ENCODE measurements at regions not wholly inside any gene's neighbourhood (a gene's known extent, or its start where the extent isn't known, plus 50 kb on each side); places are given as distances from the start of the nearest gene placed in this dataset.

- DNase-seq = no peak
Observed at GRCh38 chr10:123562387-123562786, 103.8 kb upstream of the GPR26 start.

DNA sequence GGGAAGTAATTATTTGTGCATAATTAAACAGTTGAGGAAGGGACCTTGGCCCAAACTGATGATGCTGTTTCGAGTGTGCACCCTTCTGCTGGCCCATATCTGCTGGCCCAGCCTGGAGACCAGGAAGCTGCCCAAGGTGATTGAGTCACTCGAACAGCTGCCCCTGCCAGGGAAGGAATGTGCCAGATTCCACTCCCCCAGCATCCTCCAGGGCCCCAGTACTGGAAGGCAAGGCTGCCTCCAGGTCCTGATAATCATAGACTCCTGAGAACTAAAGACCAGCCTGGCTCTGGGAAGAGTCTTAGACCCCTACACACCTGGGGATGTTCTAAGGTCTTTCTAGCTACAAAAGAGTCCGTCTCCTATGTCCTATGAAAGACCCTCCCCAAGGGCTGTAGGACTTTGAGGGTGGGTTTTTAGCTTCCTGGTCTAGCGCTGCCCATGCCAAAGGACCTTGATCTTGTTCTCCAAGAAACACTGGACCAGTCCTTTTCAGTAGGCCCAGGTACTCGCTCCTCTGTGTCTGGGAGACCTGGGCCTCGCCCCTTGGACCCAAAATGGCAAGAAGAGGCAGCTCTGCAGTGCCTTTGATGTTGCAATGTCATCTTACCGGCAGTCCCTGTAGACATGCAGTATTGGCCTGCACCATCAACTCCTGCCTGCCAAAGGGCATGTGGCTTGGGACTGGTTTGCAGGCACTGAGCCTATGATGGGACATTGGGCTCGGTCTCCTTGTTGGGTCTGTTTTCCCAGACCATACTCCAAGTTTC, 103.2 kb upstream of the GPR26 start:
- no peak for DNase-seq

GRCh38 chr10:123563581-123563855, 102.6 kb upstream of the GPR26 start:
- DNase-seq = no peak

GRCh38 chr10:123563994-123564393, 102.2 kb upstream of the GPR26 start:
- DNase-seq = no peak

DNA sequence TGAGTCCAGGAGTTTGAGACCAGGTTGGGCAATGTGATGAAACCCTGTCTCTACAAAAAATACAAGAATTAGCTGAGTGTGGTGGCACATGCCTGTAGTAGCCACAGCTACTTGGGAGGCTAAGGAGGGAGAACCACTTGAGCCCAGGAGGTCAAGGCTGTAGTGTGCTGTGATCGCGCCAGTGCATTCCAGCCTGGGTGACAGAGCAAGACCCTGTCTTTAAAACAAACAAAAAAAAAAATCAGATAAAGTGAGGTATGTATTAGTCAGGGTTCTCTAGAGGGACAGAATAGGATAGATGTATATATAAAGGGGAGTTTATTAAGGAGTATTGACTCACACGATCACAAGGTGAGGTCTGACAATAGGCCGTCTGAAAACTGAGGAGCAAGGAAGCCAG, 101.5 kb upstream of the GPR26 start:
- no peak for DNase-seq

DNA sequence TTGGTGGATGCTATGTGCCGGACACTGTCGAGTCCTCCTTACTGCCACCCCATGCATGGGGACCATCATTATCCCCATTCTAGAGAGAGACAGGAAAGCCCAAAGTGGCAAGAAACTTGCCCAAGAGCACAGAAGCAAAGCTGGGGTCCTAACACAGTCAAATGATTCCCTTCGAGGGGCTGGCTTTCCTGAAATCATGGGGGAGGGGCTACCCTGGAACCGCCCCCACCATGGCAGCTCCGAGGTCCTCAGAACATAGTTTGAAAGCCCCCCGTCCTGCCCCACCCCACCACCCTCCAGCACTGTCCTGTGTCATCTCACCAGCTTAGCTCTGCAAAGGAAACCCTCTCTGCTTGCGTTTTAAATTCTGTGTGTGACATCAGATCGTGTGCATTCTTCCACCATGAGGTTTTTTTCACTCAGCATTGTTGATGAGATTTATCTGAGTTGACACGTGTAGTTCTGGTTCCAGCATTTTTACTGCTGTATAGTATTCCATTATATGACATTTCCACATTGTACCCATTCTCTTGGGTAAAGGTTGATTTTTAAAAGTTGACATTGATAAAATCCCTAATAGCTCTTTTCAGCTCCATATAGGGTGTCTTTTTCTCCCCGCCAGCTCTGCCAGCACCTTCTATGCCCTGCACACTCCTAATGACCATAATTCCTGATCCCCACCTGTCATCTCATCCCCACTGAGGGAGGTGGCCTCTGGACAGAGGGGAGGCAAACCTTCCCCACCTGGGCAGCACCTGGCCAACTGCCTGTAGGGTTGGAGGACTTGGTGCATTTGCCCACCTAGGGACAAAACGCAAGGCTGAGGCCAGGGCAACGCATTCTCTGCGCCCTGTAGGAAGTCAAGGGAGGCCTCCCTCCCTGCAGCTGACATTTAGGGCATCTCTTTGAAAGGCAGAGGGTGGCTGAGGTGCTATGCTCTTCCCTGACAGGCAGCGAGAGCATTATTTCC, 100.2 kb upstream of the GPR26 start:
- no peak for DNase-seq

DNA sequence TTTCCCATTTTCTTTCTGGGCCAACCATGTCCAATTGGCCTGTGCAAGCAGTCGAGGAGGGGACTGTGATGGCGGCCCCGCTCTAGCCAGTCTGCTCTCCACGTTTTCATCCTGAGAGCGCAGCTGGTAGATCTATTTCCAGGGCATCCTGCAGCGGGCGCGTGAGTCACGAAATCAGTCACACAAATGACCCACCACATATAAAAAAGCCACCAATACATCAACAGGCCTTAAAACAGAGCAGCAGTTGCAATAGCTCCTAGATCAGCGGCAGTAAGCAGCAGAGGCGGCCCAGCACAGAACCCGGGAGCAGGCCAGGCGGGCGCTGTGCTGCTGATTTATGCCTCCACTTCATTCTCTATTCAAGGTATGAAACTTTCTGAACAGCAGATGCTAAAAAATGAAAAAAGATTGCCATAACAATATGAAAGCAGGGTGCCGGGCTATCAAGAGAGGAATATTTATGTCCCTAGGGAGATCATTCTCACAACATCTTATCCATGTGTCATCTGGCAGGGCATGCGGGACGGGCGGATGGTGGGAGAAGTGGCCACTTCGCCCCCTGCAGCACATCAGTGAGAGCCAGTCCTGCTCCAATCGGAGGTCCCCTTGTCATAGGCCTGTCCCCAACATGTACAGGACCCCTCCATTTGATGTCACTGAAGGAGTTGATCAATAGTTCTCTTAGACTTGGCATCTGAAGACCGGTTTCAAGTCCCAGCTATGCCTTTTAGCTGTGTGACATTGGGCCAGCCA, 98.0 kb upstream of the GPR26 start:
- no peak for DNase-seq

GRCh38 chr10:123568751-123569150, 97.4 kb upstream of the GPR26 start:
- no peak for DNase-seq

- DNase-seq = no peak
Observed at GRCh38 chr10:123569436-123570035, 96.6 kb upstream of the GPR26 start.

GRCh38 chr10:123570051-123570897, 95.9 kb upstream of the GPR26 start:
- DNase-seq = no peak

- DNase-seq = no peak
Observed at GRCh38 chr10:123570898-123571515, 95.1 kb upstream of the GPR26 start.

- DNase-seq = no peak
Observed at GRCh38 chr10:123571978-123572377, 94.2 kb upstream of the GPR26 start.

DNA sequence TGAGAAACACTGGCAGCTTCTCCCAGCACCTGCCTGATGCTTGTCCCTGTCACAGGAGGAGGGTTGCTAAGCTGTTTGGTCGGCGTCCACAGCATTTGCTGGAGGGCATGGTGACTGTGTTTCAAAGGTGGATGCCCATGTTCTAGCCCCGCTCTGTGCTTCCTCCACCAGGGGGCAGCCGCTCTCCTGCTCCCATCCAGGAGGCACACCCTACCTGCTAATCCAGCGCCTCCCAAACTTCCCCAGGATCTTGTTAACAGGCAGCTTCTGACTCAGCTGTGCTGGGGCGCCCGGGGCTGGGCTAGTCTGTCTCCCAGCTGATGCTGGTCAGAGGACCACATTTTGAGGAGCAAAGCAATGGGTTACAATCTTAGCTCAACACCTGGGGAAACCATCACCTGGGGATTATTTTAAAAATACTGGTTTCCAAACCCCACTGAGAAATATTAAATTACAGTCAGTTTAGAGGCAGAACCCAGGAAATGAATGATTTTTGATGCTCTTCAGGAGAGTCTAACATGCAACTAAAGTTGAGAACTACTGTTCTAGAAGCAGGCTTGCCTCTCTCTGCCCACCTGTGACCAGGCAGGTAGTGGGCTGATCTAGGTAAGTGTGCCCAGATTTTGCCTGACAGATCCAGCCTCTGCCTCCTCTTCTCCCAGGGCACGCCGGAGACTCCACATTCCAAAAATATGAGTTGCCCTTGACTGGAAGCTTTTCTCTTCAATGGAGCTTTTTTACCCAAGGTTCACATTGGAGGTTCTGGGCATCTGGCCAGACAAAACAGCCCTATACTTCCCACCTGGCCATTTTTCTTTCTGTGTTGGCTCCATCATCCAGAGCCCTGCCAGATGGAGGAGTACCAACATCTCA, 92.7 kb upstream of the GPR26 start:
- DNase-seq = peak; percentile 64

DNA sequence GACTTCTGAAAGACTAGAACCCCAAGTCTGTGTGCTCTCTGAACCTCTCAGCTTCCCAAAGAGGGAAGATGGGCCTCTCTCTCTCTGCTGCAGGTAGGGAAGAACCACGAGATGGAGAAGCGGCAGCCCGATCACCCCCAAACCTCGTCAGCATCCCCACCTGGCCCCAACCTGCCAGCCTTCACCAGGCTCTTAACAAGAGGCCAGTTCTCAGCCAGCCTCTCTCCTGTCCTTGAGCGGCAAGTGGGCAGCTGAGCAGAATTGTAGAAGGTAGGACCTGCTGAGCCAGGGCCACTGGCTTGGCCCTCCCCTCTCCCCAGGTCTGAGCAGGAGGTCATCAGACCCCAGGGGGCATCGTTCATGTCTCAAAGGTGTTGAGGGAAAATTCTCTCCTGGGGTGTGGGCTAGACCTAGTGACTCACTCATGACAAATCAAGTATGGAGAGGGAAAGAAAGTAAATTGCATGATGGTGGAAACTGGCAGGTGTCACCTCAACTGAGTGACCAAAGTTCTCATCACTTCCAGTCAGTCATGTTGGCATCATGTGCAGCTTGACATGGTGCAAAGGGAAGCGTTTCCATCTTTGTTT, 92.0 kb upstream of the GPR26 start:
- DNase-seq = no peak

DNA sequence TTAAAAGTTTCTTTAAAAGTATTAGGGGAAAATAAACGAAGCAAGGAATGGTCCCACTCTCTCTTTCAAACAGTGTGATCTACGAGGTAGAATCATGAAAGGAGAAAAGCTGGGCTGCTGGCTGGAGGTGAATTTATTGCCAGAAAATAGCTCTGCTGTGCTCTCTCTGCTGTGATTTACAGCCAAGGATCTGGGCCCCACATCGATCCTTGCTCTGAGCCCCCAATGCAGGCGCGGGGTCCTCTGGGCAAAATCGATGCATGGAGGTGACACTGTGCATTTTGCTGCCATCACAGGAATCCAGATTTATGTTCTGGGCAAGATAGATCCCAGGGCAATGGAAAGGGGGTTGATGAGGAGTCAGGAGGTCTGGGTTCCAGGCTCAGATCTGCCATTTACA, 91.0 kb upstream of the GPR26 start:
- no peak for DNase-seq

DNA sequence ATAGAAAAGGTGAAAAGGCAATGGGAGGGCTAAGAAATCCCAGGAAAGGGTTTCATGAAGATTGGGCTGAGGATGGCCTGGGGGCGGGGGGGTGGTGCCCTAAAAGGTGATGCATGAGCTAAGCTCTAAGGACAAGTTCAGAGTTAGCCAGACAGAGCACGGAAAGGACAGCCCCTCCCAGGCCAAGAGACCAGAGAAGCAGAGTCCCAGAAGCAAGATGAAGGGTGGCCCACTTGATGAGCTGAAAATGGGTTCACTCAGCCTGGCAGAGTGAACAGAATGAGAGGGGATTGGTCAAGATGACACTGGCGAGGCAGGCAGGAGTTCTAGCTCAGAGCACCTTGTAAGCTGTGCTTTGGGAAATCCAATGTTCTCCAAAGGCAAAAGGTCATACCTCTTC, 89.4 kb upstream of the GPR26 start:
- DNase-seq = no peak

DNA sequence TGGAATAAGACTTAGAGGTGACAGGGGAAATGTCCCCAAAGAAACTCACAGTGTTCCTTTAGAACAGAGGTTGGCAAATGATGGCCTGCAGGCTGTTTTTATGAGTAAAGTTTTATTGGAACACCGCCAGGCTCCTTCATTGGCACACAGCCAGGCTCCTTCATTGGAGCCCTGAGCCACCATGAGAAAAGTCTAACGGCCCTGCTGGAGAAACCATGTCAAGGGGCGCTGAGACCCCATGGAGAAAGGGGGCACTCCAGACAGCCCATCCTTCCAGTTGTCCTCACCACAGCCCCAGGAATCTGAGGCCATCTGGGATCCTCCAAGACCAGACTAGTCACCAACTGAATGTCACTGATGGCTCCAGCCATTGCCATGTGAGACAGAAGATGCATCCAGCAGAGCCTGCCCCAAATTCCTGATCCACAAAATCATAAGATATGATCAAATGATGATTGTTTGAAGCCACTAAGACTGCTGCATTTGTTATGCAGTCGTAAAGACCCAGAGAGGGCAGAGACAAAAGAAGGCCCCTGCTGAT, 88.2 kb upstream of the GPR26 start:
- no peak for DNase-seq

- DNase-seq = no peak
Observed at GRCh38 chr10:123578721-123579120, 87.4 kb upstream of the GPR26 start.

- DNase-seq = no peak
Observed at GRCh38 chr10:123579675-123580074, 86.5 kb upstream of the GPR26 start.

- DNase-seq = no peak
Observed at GRCh38 chr10:123580426-123580825, 85.7 kb upstream of the GPR26 start.

All from hematopoietic multipotent progenitor cell treated with erythropoietin and hydrocortisone succinate and interleukin-3 and kit ligand, for 6 days (in vitro differentiated cells).